ENCODE measurements at regions not wholly inside any gene's neighbourhood (a gene's known extent, or its start where the extent isn't known, plus 50 kb on each side); places are given as distances from the start of the nearest gene placed in this dataset.

DNA sequence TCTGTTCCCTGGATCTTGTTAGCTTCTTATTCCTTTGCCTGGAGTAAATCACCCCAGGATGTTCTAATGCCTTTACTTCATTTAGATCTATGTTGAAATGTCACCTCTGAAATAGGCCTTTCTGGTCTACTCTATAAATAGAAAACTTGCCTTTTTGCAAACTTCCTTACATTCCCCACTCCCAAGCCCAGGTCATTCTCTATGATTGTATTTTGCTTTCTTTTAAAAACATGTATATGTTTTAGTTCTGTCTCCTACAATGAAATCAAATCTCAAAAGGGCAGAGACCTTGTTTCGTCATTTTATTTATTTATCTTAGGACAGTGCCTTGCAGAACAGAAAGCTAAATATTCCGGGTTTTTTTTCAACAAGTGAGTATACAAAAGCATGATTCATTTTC lies 1657.7 kb upstream of the C9orf72 start:
- Histone ChIP-seq H3K36me3 (ENCODE audit: insufficient read depth, low read length) (no peaks in the 10 kb centered on the region), H3K9me2 (replicated peaks; ENCODE audit: low read depth, low read length) (no peaks in the 10 kb centered on the region), H3K4me1 (ENCODE audit: insufficient read depth, low read length, poor library complexity, severe bottlenecking) (no peaks in the 10 kb centered on the region), H3F3A (ENCODE audit: low read depth) (no peaks in the 10 kb centered on the region), H4K20me1 (ENCODE audit: insufficient read depth, low read length, poor library complexity, severe bottlenecking) (no peaks in the 10 kb centered on the region), H3K9ac (ENCODE audit: low read depth, low read length, poor library complexity, severe bottlenecking) (no peak overlapping the region), H3K27me3 (ENCODE audit: insufficient read depth, low read length, poor library complexity, severe bottlenecking) (no peaks in the 10 kb centered on the region), H3K4me2 (ENCODE audit: low read depth, low read length, poor library complexity, severe bottlenecking) (no peak overlapping the region), H3K9me3 (ENCODE audit: insufficient read depth, low read depth, low read length) (no peaks in the 10 kb centered on the region), H3K4me3 (ENCODE audit: low read length, poor library complexity, severe bottlenecking) (no peak overlapping the region), H3K79me2 (ENCODE audit: insufficient read depth, low read length) (no peaks in the 10 kb centered on the region), H2AFZ (ENCODE audit: low read length) (no peak overlapping the region)
- TF ChIP-seq, protein P1, sequence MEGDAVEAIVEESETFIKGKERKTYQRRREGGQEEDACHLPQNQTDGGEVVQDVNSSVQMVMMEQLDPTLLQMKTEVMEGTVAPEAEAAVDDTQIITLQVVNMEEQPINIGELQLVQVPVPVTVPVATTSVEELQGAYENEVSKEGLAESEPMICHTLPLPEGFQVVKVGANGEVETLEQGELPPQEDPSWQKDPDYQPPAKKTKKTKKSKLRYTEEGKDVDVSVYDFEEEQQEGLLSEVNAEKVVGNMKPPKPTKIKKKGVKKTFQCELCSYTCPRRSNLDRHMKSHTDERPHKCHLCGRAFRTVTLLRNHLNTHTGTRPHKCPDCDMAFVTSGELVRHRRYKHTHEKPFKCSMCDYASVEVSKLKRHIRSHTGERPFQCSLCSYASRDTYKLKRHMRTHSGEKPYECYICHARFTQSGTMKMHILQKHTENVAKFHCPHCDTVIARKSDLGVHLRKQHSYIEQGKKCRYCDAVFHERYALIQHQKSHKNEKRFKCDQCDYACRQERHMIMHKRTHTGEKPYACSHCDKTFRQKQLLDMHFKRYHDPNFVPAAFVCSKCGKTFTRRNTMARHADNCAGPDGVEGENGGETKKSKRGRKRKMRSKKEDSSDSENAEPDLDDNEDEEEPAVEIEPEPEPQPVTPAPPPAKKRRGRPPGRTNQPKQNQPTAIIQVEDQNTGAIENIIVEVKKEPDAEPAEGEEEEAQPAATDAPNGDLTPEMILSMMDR (conservative IDR thresholded peaks at IDR 0.05; ENCODE audit: low read length): no peak
- no peak for TF ChIP-seq EZH2phosphoT487 (IDR thresholded peaks at IDR 0.05; ENCODE audit: borderline replicate concordance)

DNA sequence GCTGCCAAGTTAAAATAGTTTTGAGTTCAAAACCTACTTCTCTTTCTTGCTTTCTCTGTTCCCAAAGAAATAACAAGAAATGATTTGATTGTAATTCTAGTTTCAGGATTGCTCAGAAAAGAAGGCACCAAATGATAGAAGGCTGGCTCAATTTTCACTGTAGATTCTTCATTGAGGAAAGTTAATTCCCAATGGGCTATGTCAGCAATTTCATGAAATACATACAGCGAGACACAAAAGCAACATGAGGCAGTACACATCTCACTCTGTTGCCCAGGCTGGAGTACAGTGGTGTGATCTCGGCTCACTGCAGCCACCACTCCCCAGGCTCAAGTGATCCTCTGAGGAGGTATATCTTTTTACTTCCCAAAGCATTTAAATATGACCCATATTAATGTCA lies 1659.9 kb upstream of the C9orf72 start:
- Histone ChIP-seq H3K36me3 (ENCODE audit: insufficient read depth, low read length) (no peaks in the 10 kb centered on the region), H3K27me3 (ENCODE audit: insufficient read depth, low read length, poor library complexity, severe bottlenecking) (no peaks in the 10 kb centered on the region), H3K4me3 (ENCODE audit: low read length, poor library complexity, severe bottlenecking) (no peak overlapping the region), H3K4me2 (ENCODE audit: low read depth, low read length, poor library complexity, severe bottlenecking) (no peak overlapping the region), H3K9me3 (ENCODE audit: insufficient read depth, low read depth, low read length) (no peaks in the 10 kb centered on the region), H3K9me2 (replicated peaks; ENCODE audit: low read depth, low read length) (no peaks in the 10 kb centered on the region), H2AFZ (ENCODE audit: low read length) (no peak overlapping the region), H4K20me1 (ENCODE audit: insufficient read depth, low read length, poor library complexity, severe bottlenecking) (no peaks in the 10 kb centered on the region), H3F3A (ENCODE audit: low read depth) (no peaks in the 10 kb centered on the region), H3K4me1 (ENCODE audit: insufficient read depth, low read length, poor library complexity, severe bottlenecking) (no peaks in the 10 kb centered on the region), H3K79me2 (ENCODE audit: insufficient read depth, low read length) (no peaks in the 10 kb centered on the region), H3K9ac (ENCODE audit: low read depth, low read length, poor library complexity, severe bottlenecking) (no peak overlapping the region)
- TF ChIP-seq, protein P1 (conservative IDR thresholded peaks at IDR 0.05; ENCODE audit: low read length): no peak
- TF ChIP-seq EZH2phosphoT487 (IDR thresholded peaks at IDR 0.05; ENCODE audit: borderline replicate concordance): no peak

DNA sequence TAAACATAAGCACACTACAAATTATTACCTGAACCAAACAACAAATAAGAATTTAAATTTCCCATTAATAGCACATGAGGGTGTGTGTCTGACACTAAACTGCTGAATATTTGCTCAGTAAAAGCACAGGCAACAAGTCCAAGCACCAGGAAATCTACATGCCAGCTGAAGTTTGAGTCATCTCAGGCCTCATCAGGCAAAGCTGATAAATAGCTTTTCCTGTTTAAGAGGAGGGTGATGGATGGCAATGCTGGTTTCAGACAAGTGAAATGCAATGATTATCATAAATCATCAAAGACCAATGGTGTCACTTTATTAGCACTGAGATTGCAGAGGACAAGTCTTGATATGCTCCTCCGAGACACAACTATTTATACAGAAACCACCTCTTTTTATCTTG lies 1668.0 kb upstream of the C9orf72 start:
- TF ChIP-seq, protein P1 (conservative IDR thresholded peaks at IDR 0.05; ENCODE audit: low read length): no peak
- no peak for TF ChIP-seq EZH2phosphoT487 (IDR thresholded peaks at IDR 0.05; ENCODE audit: borderline replicate concordance)

More for the DNA sequence above, 1668.0 kb upstream of the C9orf72 start:
- Histone ChIP-seq H2AFZ (ENCODE audit: low read length) (no peak overlapping the region), H3K36me3 (ENCODE audit: insufficient read depth, low read length) (no peaks in the 10 kb centered on the region), H4K20me1 (ENCODE audit: insufficient read depth, low read length, poor library complexity, severe bottlenecking) (no peaks in the 10 kb centered on the region), H3K4me3 (ENCODE audit: low read length, poor library complexity, severe bottlenecking) (no peak overlapping the region), H3K9ac (ENCODE audit: low read depth, low read length, poor library complexity, severe bottlenecking) (no peak overlapping the region), H3K27me3 (ENCODE audit: insufficient read depth, low read length, poor library complexity, severe bottlenecking) (no peaks in the 10 kb centered on the region), H3F3A (ENCODE audit: low read depth) (no peaks in the 10 kb centered on the region), H3K79me2 (ENCODE audit: insufficient read depth, low read length) (no peaks in the 10 kb centered on the region), H3K4me1 (ENCODE audit: insufficient read depth, low read length, poor library complexity, severe bottlenecking) (no peaks in the 10 kb centered on the region), H3K9me2 (replicated peaks; ENCODE audit: low read depth, low read length) (no peaks in the 10 kb centered on the region), H3K9me3 (ENCODE audit: insufficient read depth, low read depth, low read length) (no peaks in the 10 kb centered on the region), H3K4me2 (ENCODE audit: low read depth, low read length, poor library complexity, severe bottlenecking) (no peak overlapping the region)

All from Loucy (cell line).